Suprapubic skin (tissue), 4 donors: ENCODE measurements at regions not wholly inside any gene's neighbourhood (a gene's known extent, or its start where the extent isn't known, plus 50 kb on each side); places are given as distances from the start of the nearest gene placed in this dataset.

ENCODE experiments used
- DNase-seq, 2 donors: peaks; one replicate each; pipeline ENCODE4 v3.0.0-alpha.2; 2019; ENCODE audit warnings: low spot score in 2 of 2
- H3K27ac ChIP-seq: fragments of 200-600 bp; sonication (generic); one replicate; pipeline ENCODE4 v1.5.1; 2019
- H3K27me3 ChIP-seq: fragments of 200-600 bp; sonication (generic); one replicate; pipeline ENCODE4 v1.5.1; 2019
- H3K36me3 ChIP-seq: fragments of 200-600 bp; sonication (generic); one replicate; pipeline ENCODE4 v1.5.1; 2019
- H3K4me1 ChIP-seq: fragments of 200-600 bp; sonication (generic); one replicate; pipeline ENCODE4 v1.5.1; 2019
- H3K4me3 ChIP-seq: fragments of 200-600 bp; sonication (generic); one replicate; pipeline ENCODE4 v1.5.1; 2019; ENCODE audit warnings: mild to moderate bottlenecking
- H3K9me3 ChIP-seq: fragments of 200-600 bp; sonication (generic); one replicate; pipeline ENCODE4 v1.5.1; 2019
- CTCF ChIP-seq, 2 donors: fragments of 200-600 bp in 1 of 2; fragments of 450-650 bp in 1 of 2; sonication (generic) in 1 of 2; IDR thresholded peaks; one replicate each; pipeline ENCODE4 v1.5.1; 2016 to 2019; ENCODE audit warnings: antibody characterized with exemption in 2 of 2, mild to moderate bottlenecking in 1 of 2, moderate library complexity in 1 of 2
- EP300 ChIP-seq: sonication (generic); formaldehyde crosslinking; IDR thresholded peaks from one replicate; pipeline ENCODE4 v1.6.1; 2017; ENCODE audit warnings: antibody characterized with exemption
- POLR2A ChIP-seq, 2 donors: fragments of 450-650 bp; IDR thresholded peaks; one replicate each; pipeline ENCODE4 v1.6.1; 2017; ENCODE audit warnings: antibody characterized with exemption in 2 of 2, mild to moderate bottlenecking in 2 of 2, moderate library complexity in 2 of 2
- POLR2AphosphoS5 ChIP-seq, 3 donors: sonication (generic); formaldehyde crosslinking; IDR thresholded peaks; one replicate each; pipeline ENCODE4 v1.6.1; 2017; ENCODE audit warnings: antibody characterized with exemption in 3 of 3
- WGBS: methylation state at CpG from one replicate; pipeline ENCODE4 v1.1.5; 2018; 5-methylcytosine and 5-hydroxymethylcytosine counted together

DNA sequence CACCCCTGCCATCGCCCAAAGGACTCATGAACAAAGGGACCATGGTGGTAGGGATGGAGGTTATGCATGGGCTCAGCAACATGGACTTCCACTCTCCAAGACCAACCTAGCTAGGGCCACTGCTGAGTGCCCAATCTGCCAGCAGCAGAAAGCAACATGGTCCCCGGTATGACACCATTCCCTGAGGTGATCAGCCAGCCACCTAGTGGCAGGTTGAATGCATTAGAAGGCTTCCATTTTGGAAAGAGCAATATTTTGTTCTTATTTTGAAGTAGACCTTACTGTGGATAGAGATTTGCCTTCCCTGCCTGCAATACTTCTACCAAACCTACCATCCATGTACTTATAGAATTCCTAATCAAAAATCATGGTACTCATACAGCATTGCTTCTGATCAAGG, 99.8 kb downstream of the METTL4 start:
- no peak for DNase-seq
- TF ChIP-seq POLR2AphosphoS5 (IDR thresholded peaks at IDR 0.05) (no peak), CTCF (IDR thresholded peaks at IDR 0.05) (no peak), EP300 (no peak), POLR2A (IDR thresholded peaks at IDR 0.05) (no peak)
- no peaks in the 10 kb centered on the region for H3K4me1 ChIP-seq
- H3K9me3 ChIP-seq = no peaks in the 10 kb centered on the region
- no peak overlapping the region for H3K4me3 ChIP-seq
- no peaks in the 10 kb centered on the region for H3K36me3 ChIP-seq
- WGBS = 94% methylated on average over 2 of the region's 2 CpGs
- H3K27ac ChIP-seq = no peak overlapping the region
- no peaks in the 10 kb centered on the region for H3K27me3 ChIP-seq

DNA sequence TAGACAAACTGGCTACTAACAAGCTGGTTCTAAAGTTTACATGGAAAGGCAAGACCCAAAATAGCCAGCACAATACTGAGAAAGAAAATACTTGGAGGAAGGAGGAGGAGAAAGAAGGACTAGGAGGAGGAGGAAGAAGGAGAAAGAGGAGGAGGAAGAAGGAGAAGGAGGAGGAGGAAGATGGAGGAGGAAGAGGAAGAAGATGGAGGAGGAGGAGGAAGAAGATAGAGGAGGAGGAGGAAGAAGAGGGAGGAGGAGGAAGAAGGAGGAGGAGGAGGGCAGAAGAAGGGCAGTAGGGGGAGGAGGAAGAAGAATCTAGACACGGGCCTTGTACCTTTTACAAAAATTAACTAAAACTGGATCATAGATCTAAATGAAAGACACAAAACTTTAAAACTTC, 92.6 kb downstream of the METTL4 start:
- no peak for DNase-seq
- no peaks in the 10 kb centered on the region for H3K4me1 ChIP-seq
- H3K27me3 ChIP-seq = no peaks in the 10 kb centered on the region
- H3K36me3 ChIP-seq = no peaks in the 10 kb centered on the region
- no peaks in the 10 kb centered on the region for H3K9me3 ChIP-seq
- WGBS = 68% methylated on average over 1 of the region's 1 CpG
- no peak overlapping the region for H3K27ac ChIP-seq
- no peak for TF ChIP-seq POLR2AphosphoS5 (IDR thresholded peaks at IDR 0.05)
- TF ChIP-seq CTCF (IDR thresholded peaks at IDR 0.05) = no peak
- TF ChIP-seq POLR2A (IDR thresholded peaks at IDR 0.05) = no peak
- no peak for TF ChIP-seq EP300
- no peak overlapping the region for H3K4me3 ChIP-seq

GRCh38 chr18:2480536-2480935, 90.8 kb downstream of the METTL4 start:
- whole genome bisulfite sequencing = 79% methylated on average over 2 of the region's 2 CpGs

GRCh38 chr18:2482706-2483475, 88.4 kb downstream of the METTL4 start:
- 89% methylated on average over 2 of the region's 2 CpGs for WGBS
- TF ChIP-seq POLR2A (IDR thresholded peaks at IDR 0.05) (no peak), POLR2AphosphoS5 (IDR thresholded peaks at IDR 0.05) (no peak)
- Histone ChIP-seq H3K4me3 (no peak overlapping the region), H3K4me1 (no peaks in the 10 kb centered on the region), H3K27me3 (no peaks in the 10 kb centered on the region), H3K27ac (no peak overlapping the region), H3K36me3 (no peaks in the 10 kb centered on the region), H3K9me3 (no peaks in the 10 kb centered on the region)
- no peak for DNase-seq

More at GRCh38 chr18:2480536-2480935, 90.8 kb downstream of the METTL4 start:
- no peaks in the 10 kb centered on the region for H3K9me3 ChIP-seq
- no peaks in the 10 kb centered on the region for H3K27me3 ChIP-seq
- no peaks in the 10 kb centered on the region for H3K36me3 ChIP-seq
- H3K4me3 ChIP-seq = no peak overlapping the region
- H3K27ac ChIP-seq = no peak overlapping the region
- no peak for TF ChIP-seq POLR2A (IDR thresholded peaks at IDR 0.05)
- no peak for TF ChIP-seq CTCF (IDR thresholded peaks at IDR 0.05)
- TF ChIP-seq EP300 = no peak
- no peak for TF ChIP-seq POLR2AphosphoS5 (IDR thresholded peaks at IDR 0.05)
- H3K4me1 ChIP-seq = no peaks in the 10 kb centered on the region
- no peak for DNase-seq

- no peak for DNase-seq
- Histone ChIP-seq H3K36me3 (no peaks in the 10 kb centered on the region), H3K9me3 (no peaks in the 10 kb centered on the region), H3K27ac (no peak overlapping the region), H3K4me1 (no peaks in the 10 kb centered on the region), H3K4me3 (no peak overlapping the region), H3K27me3 (no peaks in the 10 kb centered on the region)
- WGBS = 92% methylated on average over 1 of the region's 1 CpG
- no peak for TF ChIP-seq CTCF (IDR thresholded peaks at IDR 0.05)
- no peak for TF ChIP-seq POLR2AphosphoS5 (IDR thresholded peaks at IDR 0.05)
- no peak for TF ChIP-seq POLR2A (IDR thresholded peaks at IDR 0.05)
- TF ChIP-seq EP300 = no peak
Observed at GRCh38 chr18:2485983-2486382, 85.3 kb downstream of the METTL4 start.
